GM12892 (cell line): ENCODE measurements at regions not wholly inside any gene's neighbourhood (a gene's known extent, or its start where the extent isn't known, plus 50 kb on each side); places are given as distances from the start of the nearest gene placed in this dataset.

Experiments
- POLR2A ChIP-seq: IDR thresholded peaks from 2 replicates; pipeline ENCODE4 v1.6.1; 2011; ENCODE audit warnings: low read depth, low read length, control low read depth
- TAF1 ChIP-seq: IDR thresholded peaks from 2 replicates; pipeline ENCODE4 v1.6.1; 2011; ENCODE audit warnings: low read depth, mild to moderate bottlenecking, control low read depth, low read length, borderline replicate concordance

DNA sequence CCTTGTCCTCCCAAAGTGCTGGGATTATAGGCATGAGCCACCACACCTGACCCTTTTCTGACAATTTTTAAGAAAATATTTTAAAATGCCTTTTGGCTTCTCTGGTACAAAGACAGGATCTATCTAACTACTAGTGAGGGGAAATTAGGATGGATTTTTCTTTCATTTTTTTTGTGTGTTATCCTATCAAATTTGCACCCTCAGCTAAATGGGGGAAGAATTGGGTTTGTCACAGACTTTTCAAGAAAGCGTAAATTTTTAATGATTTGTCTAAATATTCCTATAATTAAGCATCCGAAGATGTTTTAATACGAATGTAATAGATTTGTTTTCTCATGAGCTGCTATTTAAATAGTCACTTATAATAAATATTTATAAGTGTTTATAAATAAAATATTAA lies 340.0 kb upstream of the ETAA1 start:
- TF ChIP-seq POLR2A (no peak), TAF1 (no peak)
